HG03135 (cell line): ENCODE measurements at regions not wholly inside any gene's neighbourhood (a gene's known extent, or its start where the extent isn't known, plus 50 kb on each side); places are given as distances from the start of the nearest gene placed in this dataset.

Experiments
- ATAC-seq: cut with Tn5 transposase; IDR thresholded peaks from one replicate; pipeline ENCODE4 v1.9.1; 2021; ENCODE audit warnings: mild to moderate bottlenecking, moderate library complexity; ENCODE audit not compliant: unreplicated experiment

DNA sequence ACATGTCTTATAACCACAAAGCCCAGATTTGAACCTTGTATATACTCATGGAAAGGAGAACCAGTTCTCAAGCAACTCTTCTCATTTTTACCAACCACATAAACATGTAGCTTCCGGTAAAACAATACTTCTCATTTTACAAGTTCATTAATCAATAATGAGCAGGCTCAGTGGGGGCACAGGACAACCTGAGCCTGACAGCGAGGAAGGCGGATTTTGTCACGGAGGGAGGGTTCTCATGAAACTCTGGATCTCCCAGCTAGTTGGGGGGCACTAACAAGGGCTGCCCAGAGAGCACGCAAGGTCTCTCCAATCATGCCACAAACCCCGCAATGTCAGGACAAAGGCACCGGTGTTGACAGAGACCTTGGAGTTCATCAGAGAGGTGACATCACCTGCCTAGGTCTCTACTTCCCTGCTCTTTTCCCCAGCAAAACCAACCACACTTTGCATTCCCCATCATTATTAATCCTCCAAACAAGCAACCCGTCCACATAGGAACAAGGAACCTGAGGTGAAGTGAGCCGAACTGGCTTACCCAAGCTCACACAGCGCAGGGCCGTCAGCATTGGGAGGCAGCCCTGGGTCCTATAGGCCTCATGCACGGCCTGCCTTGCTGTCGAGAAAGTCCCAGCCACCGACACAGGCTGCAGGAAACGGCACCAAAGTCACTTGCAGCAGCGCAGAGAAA lies 192.1 kb upstream of the KLF14 start:
- no peak for ATAC-seq

GRCh38 chr7:130927062-130927461 lies 193.1 kb upstream of the KLF14 start:
- no peak for ATAC-seq

GRCh38 chr7:130927564-130927963 lies 193.6 kb upstream of the KLF14 start:
- ATAC-seq, result no peak

DNA sequence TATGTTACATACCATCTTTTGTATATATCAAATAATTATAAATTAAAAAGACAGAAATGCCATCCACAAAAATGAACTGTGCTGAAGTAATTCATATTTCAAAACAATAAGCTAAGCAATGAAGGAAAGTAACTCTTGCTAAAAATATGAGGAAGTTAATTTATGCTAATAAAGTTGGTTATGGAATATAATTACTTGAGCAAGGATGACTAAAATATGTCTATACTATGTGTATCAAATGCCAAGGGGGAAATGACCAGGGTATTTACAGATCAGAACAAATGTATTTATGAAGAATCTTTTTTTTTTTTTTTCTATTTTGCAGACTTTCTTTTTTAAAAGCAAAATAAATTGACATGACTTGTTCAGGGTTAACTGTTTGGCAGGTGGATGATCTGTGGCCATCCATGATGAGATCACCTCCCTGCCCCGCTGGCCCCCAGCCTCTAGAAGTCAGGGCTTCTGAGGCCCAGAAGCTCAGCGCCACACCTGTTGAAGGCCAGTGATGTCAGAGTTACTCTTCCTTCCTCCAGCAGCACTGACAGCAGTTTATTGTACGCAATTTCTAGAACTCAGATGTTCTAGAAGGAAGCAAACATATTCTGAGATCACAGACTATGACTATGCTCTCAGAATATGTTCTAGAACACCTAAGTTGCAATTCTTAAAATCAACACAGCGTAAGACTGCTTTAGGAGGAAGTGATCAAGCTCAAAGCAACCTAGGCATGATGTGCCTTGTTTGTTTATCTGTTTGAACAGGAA lies 196.1 kb upstream of the KLF14 start:
- no peak for ATAC-seq

- no peak for ATAC-seq
Measured at GRCh38 chr7:130930681-130931080, 196.7 kb upstream of the KLF14 start.

DNA sequence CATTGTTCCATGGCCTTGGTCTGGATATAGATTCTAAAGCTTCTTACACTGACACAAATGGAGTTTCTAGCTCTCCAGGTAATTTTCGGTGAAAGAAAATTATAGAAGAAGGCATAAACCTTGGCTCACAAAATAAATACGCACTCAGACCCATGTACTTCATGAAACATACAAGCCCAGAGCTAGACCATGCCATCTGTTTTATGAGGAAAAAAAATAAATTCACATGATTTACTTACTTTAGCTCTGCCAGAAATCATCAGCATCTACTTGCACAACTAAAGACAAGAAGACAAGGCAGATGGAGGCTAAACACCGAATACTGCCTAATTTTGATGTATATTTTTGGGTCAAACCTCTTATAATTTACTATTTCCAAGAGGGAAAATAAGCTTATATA lies 197.4 kb upstream of the KLF14 start:
- ATAC-seq, result no peak

DNA sequence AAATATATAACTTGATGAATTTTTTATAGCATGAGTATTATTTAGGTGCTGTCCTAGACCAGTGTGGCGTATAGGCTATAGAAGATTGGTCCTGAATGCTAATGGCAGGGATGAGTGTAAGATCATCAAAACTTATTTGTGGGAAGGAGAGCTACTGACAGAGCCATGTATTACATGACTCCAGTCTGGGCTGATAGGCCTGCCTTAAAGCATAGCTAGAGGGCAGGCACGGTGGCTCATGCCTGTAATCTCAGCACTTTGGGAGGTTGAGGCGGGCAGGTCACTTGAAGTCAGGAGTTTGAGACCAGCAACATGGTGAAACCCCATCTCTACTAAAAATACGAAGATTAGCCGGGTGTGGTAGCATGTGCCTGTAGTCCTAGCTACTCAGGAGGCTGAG lies 198.1 kb upstream of the KLF14 start:
- ATAC-seq, result no peak

- no peak for ATAC-seq
Measured at GRCh38 chr7:130932667-130933432, 198.8 kb upstream of the KLF14 start.

- no peak for ATAC-seq
Measured at GRCh38 chr7:130933919-130934318, 199.9 kb upstream of the KLF14 start.

- ATAC-seq, result no peak
Measured at GRCh38 chr7:130935564-130936157, 201.7 kb upstream of the KLF14 start.

DNA sequence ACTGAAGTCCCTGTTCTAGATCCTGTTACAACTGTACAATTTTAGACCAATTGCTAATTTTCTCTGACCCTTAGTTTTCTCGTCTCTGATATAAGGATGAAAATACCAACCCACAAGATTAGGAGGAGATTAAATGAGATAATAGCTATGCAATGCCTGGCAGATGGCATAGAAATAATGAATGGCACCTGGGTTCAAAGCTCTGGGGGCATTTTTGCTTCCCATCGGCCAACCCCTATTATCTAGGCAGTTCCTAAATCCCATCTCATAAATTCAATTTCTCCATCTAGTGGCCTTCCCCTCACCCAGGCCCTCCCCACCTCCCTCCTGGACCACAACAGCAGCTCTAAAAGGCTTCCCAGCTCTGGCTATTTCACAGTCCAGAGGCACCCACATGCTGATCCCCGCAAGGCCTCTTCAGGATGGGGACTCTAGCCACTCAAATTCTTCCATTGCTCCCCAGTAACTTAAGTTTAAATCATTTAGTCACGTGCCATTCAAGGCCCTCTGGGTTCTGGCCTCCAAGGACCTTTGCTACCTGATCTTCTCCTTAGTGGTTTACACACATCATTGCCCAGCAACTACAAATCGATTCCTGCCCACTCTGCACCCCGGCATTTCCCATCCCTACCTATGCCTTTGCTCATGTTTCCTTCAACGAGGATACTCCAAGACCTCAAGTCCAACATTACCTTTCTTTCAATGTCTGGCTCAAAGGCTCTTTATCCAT lies 202.4 kb upstream of the KLF14 start:
- ATAC-seq, result no peak

DNA sequence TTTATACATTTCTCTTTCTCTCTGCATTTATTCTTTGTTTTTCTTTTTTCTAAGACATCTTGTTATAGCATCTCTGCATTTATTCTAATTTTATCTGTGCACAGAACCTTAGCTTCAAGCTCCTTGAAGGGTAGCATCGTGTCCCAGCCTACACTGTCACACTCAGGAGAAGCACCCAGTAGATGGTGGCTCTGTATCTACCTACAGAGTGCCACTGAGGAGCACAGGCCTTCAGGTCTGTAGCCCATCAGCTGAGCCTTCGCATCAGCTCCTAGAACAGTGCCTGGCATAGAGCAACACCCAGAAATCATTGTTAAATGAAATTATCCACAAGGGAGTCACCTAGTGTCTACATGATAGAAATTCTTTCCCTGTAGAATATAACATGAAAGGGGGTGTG lies 203.0 kb upstream of the KLF14 start:
- no peak for ATAC-seq

DNA sequence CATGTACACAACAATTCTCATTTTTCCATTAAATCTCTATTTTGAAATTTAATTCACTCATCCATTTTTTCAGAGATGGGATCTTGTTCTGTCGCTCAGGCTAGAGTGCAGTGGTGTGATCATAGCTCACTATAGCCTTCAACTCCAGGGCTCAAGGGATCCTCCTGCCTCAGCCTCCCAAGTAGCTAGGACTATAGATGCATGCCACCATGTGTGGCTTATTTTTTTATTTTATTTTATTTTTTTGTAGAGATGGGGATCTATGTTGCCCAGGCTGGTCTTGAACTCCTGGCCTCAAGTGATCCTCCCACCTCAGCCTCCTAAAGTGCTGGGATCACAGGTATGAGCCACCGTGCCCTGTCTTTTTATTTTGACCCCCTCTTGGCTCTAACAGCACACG lies 203.8 kb upstream of the KLF14 start:
- ATAC-seq, result no peak

GRCh38 chr7:130938661-130939060 lies 204.7 kb upstream of the KLF14 start:
- no peak for ATAC-seq

- ATAC-seq, result no peak
Measured at GRCh38 chr7:130939321-130940095, 205.5 kb upstream of the KLF14 start.

- ATAC-seq, result no peak
Measured at GRCh38 chr7:130940326-130940725, 206.3 kb upstream of the KLF14 start.

DNA sequence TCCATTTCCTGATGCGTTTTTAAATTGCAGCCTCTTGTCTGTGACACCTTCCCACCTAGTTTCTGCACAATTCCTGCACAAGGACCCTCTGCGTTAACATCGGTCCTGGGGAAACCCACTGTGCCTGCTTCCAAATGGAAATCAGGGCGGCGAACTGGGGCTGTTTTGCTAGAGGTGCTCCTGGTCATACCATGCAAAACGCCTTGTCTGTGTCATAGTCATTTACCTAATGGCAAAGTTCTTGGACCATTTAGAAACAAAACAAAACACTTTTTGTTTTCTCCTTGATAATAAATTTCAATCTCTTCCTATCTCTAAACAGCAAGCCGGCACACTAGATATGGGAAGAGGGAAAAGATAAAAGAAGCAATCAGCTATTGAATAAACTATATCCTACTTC lies 206.9 kb upstream of the KLF14 start:
- no peak for ATAC-seq

DNA sequence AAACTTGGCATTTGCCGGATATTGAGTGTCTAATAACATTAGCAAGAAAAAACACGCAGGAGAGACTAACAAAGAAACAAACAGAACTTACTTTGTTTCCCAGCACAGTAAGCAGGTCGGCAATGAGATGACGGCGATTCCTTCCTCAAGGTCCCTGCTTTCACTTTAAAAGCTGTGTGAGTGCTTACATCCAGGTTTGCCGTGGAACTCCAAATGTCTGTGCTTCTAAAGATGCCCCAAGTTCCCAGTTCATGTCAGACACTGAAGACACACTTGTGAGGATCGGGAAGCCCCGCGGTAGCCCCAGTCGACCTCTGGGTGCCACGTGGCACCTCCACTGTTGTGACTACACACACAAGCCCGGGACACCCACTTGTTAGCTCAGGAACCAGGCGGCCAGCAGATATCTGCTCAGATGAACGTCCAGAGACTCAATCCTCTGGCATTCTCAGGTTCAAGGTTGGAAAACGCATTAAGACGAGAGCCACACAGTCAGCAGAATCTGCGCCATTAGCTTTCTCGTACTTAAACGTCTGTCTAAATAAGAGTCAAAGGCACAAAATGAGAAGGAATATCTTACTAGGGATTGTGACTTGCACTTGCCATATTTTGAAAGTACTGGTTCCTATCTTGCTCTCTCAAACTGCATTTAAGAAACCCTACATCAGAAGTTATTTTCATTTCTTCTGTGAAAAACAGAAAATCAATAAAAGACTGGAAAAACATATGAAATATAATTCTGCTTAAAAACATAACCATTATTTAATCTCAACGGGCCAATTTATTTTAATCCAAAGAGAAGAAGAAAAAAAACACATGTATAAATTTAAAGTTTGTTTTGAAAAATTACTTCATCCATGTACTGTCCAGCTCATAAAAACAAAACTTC lies 207.6 kb upstream of the KLF14 start:
- no peak for ATAC-seq
